Keratinocyte (primary cell): ENCODE measurements at regions not wholly inside any gene's neighbourhood (a gene's known extent, or its start where the extent isn't known, plus 50 kb on each side); places are given as distances from the start of the nearest gene placed in this dataset.

Experiments used
- EZH2 ChIP-seq: IDR thresholded peaks from one replicate; pipeline ENCODE4 v1.6.1; 2012; ENCODE audit warnings: inconsistent platforms, mild to moderate bottlenecking, low read length, moderate library complexity
- TF ChIP-seq, protein P1 (sequence below), 3 experiments: IDR thresholded peaks in 1 of 3; conservative IDR thresholded peaks in 1 of 3; optimal IDR thresholded peaks in 1 of 3; 2 replicates in 2 of 3; 3 replicates in 1 of 3; pipeline versions ENCODE3 to v1.5.1; 2011; ENCODE audit warnings: low read length in 3 of 3, mild to moderate bottlenecking in 3 of 3, moderate library complexity in 2 of 3, control low read depth in 1 of 3, inconsistent platforms in 1 of 3; ENCODE audit not compliant: insufficient read depth in 2 of 3; ENCODE audit errors: extremely low read depth in 1 of 3

- TF ChIP-seq, protein P1, sequence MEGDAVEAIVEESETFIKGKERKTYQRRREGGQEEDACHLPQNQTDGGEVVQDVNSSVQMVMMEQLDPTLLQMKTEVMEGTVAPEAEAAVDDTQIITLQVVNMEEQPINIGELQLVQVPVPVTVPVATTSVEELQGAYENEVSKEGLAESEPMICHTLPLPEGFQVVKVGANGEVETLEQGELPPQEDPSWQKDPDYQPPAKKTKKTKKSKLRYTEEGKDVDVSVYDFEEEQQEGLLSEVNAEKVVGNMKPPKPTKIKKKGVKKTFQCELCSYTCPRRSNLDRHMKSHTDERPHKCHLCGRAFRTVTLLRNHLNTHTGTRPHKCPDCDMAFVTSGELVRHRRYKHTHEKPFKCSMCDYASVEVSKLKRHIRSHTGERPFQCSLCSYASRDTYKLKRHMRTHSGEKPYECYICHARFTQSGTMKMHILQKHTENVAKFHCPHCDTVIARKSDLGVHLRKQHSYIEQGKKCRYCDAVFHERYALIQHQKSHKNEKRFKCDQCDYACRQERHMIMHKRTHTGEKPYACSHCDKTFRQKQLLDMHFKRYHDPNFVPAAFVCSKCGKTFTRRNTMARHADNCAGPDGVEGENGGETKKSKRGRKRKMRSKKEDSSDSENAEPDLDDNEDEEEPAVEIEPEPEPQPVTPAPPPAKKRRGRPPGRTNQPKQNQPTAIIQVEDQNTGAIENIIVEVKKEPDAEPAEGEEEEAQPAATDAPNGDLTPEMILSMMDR (optimal IDR thresholded peaks at IDR 0.05 in 1 of 3, IDR thresholded peaks at IDR 0.05 in 1 of 3, conservative IDR thresholded peaks at IDR 0.05 in 1 of 3; ENCODE audit: extremely low read depth in 1 of 3, insufficient read depth in 2 of 3, low read length in 3 of 3): no peak
- no peak for TF ChIP-seq EZH2
Observed at GRCh38 chr12:107368586-107368985, 275.2 kb upstream of the CRY1 start.
